Activated naive CD4-positive, alpha-beta T cell treated with anti-CD3 and anti-CD28 coated beads, Interleukin-2, amount 10 ng/mL, durations not matched to agents 7 days and 5 days (primary cell): ENCODE measurements at regions not wholly inside any gene's neighbourhood (a gene's known extent, or its start where the extent isn't known, plus 50 kb on each side); places are given as distances from the start of the nearest gene placed in this dataset.

Source experiments
- CTCF ChIA-PET: fragments of 350-600 bp; sonication (Branson Sonifier 250); formaldehyde crosslinking; loops from one replicate; lab custom pipeline; 2021; ENCODE audit warnings: antibody characterized with exemption; lab: Charles Lee
- DNase-seq: peaks from one replicate; pipeline ENCODE4 v3.0.0-alpha.2; 2020
- H3K27ac Mint-ChIP-seq: one replicate; pipeline ENCODE4 v1.8.0; 2021; ENCODE audit warnings: mild to moderate bottlenecking, moderate library complexity, mixed read lengths
- H3K27me3 Mint-ChIP-seq: one replicate; pipeline ENCODE4 v1.8.0; 2021; ENCODE audit warnings: mild to moderate bottlenecking, mixed read lengths
- H3K36me3 Mint-ChIP-seq: one replicate; pipeline ENCODE4 v1.8.0; 2021; ENCODE audit warnings: mixed read lengths
- H3K4me1 Mint-ChIP-seq: one replicate; pipeline ENCODE4 v1.8.0; 2021; ENCODE audit warnings: mixed read lengths
- H3K4me3 Mint-ChIP-seq: one replicate; pipeline ENCODE4 v1.8.0; 2021; ENCODE audit warnings: mild to moderate bottlenecking, moderate library complexity, mixed read lengths
- H3K9me3 Mint-ChIP-seq: one replicate; pipeline ENCODE4 v1.8.0; 2021; ENCODE audit warnings: mixed read lengths

DNA sequence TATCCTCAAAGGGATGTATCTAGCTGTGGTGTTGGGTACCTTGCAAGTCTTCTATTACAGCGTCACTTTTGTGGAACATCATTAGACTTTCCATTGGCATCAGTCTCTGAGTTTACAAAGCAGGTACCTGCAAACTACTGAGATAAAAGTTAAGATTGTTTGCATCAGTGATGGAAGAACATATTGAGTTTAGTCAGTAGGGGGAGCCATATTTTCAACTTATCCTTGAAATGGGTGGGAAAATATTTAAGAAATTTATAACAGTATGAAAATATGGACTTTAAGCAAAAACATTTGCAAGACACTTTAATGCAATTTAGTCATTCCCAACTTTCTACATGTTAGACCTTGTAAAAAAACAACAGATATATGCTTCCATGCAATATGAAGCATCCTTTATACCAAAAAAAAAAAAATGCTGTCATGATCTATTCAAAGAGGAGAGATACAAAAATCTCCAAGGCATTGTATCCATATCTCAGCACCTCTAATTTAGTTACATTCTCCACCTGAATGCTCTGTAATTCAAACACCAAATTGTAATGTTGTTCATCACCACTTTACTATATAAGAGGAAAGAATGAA lies 98.6 kb upstream of the ADAMTS19 start:
- H3K36me3 Mint-ChIP-seq: no peaks in the 10 kb centered on the region
- DNase-seq: no peak
- no peaks in the 10 kb centered on the region for H3K27me3 Mint-ChIP-seq
- CTCF ChIA-PET: no interaction called here
- H3K4me3 Mint-ChIP-seq: no peak overlapping the region
- H3K4me1 Mint-ChIP-seq: no peaks in the 10 kb centered on the region
- H3K9me3 Mint-ChIP-seq: no peaks in the 10 kb centered on the region
- no peak overlapping the region for H3K27ac Mint-ChIP-seq

- DNase-seq: no peak
- H3K4me3 Mint-ChIP-seq: no peak overlapping the region
- no peaks in the 10 kb centered on the region for H3K27me3 Mint-ChIP-seq
- CTCF ChIA-PET: no interaction called here
- no peak overlapping the region for H3K27ac Mint-ChIP-seq
- no peaks in the 10 kb centered on the region for H3K36me3 Mint-ChIP-seq
- no peaks in the 10 kb centered on the region for H3K9me3 Mint-ChIP-seq
- H3K4me1 Mint-ChIP-seq: no peaks in the 10 kb centered on the region
Observed at GRCh38 chr5:129362456-129362855, 97.6 kb upstream of the ADAMTS19 start.

DNA sequence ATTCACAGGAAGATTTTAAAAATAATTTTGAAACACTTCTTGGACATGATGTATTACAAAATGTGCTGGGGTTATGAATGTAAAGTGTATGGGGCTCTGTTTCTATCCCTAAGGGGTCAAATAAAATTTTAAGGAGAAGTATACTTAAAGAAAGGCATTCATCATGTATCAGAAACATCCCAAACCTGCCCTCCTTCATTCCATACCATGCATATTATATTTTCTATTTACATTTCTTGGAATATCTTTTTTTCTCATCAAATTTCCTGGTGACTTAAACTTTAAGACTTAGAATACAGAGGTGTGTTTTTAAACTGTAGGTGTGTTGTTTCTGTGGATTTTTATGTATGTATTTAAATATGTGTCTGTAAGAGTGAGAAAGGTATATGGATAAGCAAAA lies 96.1 kb upstream of the ADAMTS19 start:
- H3K27me3 Mint-ChIP-seq: no peaks in the 10 kb centered on the region
- H3K4me3 Mint-ChIP-seq: no peak overlapping the region
- no peaks in the 10 kb centered on the region for H3K4me1 Mint-ChIP-seq
- no peak for DNase-seq
- H3K36me3 Mint-ChIP-seq: no peaks in the 10 kb centered on the region
- no peak overlapping the region for H3K27ac Mint-ChIP-seq
- no peaks in the 10 kb centered on the region for H3K9me3 Mint-ChIP-seq
- CTCF ChIA-PET: no interaction called here

DNA sequence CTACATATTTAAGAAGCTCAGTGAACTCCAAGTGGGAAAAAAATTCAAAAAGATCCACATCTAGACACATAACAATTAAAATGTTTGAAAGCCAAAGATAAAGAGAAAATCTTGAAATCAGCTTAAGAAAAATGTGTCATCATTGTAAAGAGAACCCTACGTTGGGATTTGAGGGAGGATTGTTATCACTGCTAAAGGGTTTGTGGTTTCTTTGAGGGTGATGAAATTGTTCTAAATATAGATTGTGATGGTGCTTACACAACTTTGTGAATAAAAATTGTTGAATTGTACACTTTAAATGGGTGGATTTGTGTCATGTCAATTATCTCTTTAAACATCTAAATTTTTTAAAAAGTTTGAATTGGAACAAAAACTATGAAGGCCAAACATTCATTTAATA lies 92.2 kb upstream of the ADAMTS19 start:
- DNase-seq: no peak
- H3K27me3 Mint-ChIP-seq: no peaks in the 10 kb centered on the region
- H3K9me3 Mint-ChIP-seq: no peaks in the 10 kb centered on the region
- no peak overlapping the region for H3K27ac Mint-ChIP-seq
- CTCF ChIA-PET: no interaction called here
- no peaks in the 10 kb centered on the region for H3K4me1 Mint-ChIP-seq
- H3K4me3 Mint-ChIP-seq: no peak overlapping the region
- no peaks in the 10 kb centered on the region for H3K36me3 Mint-ChIP-seq

DNA sequence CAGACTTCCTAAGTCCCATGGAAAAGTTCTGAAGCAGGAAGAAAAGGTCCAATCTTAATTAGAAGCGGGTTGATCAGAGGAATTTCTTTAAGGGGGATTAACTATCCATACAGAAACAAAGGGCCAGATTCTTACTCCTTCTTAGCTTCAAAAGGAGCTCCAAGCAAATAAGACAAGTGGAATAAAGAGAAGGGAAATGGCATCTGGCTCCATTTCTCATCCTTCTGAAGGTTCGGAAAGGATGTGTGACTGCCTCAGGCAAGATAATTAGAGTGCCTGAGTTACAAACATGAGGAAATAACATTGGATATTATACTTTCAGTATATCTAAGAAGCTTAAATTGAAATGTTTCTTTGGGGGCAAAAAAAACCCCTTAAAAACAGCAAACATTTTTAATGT lies 88.1 kb upstream of the ADAMTS19 start:
- CTCF ChIA-PET: interaction anchor here (0.7 kb wide), 1 partner anchor 250 kb away, joined by 3 read pairs; no protein-coding TSS in a partner anchor
- no peaks in the 10 kb centered on the region for H3K9me3 Mint-ChIP-seq
- H3K27ac Mint-ChIP-seq: no peak overlapping the region
- H3K4me3 Mint-ChIP-seq: no peak overlapping the region
- H3K4me1 Mint-ChIP-seq: no peaks in the 10 kb centered on the region
- no peak for DNase-seq
- H3K36me3 Mint-ChIP-seq: no peaks in the 10 kb centered on the region
- no peaks in the 10 kb centered on the region for H3K27me3 Mint-ChIP-seq

DNA sequence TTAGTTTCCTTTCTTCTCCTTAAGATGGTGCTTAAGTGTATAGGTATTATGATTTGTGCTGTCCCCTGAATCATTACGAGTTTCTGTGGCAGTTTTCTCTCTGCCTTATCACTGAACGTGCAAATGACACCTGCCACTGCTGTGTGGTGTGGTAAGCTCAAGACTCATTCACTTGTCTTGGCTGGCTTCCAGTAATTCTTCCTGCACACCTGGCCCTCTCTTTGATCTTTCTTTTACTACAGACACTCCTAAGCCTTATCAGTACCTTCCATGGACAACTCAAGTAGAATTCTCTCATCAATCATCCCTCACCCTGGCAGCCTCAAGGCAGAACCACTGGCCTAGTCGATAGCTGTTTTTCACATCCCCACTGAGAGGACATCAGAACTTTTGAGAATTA lies 82.6 kb upstream of the ADAMTS19 start:
- Mint-ChIP-seq H3K27ac (no peak overlapping the region), H3K4me1 (no peaks in the 10 kb centered on the region), H3K9me3 (no peaks in the 10 kb centered on the region), H3K36me3 (no peaks in the 10 kb centered on the region), H3K4me3 (no peak overlapping the region), H3K27me3 (no peaks in the 10 kb centered on the region)
- DNase-seq: no peak
- CTCF ChIA-PET: no interaction called here

GRCh38 chr5:129378961-129379360 lies 81.1 kb upstream of the ADAMTS19 start:
- H3K27me3 Mint-ChIP-seq: no peaks in the 10 kb centered on the region
- CTCF ChIA-PET: no interaction called here
- H3K4me1 Mint-ChIP-seq: no peaks in the 10 kb centered on the region
- H3K27ac Mint-ChIP-seq: no peak overlapping the region
- no peaks in the 10 kb centered on the region for H3K9me3 Mint-ChIP-seq
- DNase-seq: no peak
- no peaks in the 10 kb centered on the region for H3K36me3 Mint-ChIP-seq
- no peak overlapping the region for H3K4me3 Mint-ChIP-seq

DNA sequence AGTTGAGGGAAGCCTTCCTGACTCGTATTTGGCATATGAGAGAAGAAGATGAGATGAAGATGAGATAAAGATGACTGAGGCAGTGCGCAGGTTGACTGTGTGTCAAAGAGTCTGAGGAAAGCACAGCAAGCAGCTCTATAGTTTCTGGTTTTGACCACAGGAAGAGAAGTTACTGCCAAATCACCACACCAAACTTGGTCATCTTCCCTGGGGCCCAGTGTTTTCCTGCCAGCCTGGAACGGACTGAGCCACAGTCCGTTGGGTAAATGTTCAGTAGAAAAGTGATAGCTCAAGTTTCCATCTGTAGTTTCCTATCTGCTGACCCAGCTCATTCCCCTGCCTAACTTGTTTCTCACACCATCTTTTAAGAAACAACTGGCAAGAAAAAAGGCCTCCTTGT lies 80.7 kb upstream of the ADAMTS19 start:
- H3K9me3 Mint-ChIP-seq: no peaks in the 10 kb centered on the region
- CTCF ChIA-PET: no interaction called here
- H3K27ac Mint-ChIP-seq: no peak overlapping the region

GRCh38 chr5:129382921-129383672 lies 77.0 kb upstream of the ADAMTS19 start:
- Mint-ChIP-seq H3K27me3 (no peaks in the 10 kb centered on the region), H3K4me3 (no peak overlapping the region), H3K4me1 (no peaks in the 10 kb centered on the region), H3K27ac (no peak overlapping the region), H3K9me3 (peaks cover 3% of the 10 kb centered on the region), H3K36me3 (no peaks in the 10 kb centered on the region)
- CTCF ChIA-PET: no interaction called here
- DNase-seq: no peak

More for the DNA sequence above, 80.7 kb upstream of the ADAMTS19 start:
- Mint-ChIP-seq H3K27me3 (no peaks in the 10 kb centered on the region), H3K4me3 (no peak overlapping the region), H3K4me1 (no peaks in the 10 kb centered on the region), H3K36me3 (no peaks in the 10 kb centered on the region)
- no peak for DNase-seq

DNA sequence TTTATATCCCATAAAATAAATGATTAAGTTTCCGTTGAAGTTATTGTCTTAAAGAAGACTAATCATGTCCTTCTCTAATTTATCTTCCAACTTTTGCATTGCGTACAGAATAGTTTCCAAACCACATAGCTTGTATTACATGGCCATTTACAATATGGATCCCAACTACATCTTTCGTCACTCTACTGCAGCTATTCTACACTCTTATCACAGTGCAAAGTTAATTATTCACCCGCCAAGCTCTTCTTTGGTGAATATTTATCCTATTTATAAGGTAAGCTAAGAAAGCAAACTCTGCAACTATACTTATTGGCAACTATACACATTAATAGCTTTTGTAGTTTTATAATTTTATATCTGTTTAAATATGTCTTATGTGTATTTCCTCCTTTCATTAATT lies 75.9 kb upstream of the ADAMTS19 start:
- no peaks in the 10 kb centered on the region for H3K36me3 Mint-ChIP-seq
- no peak for DNase-seq
- peaks cover 3% of the 10 kb centered on the region for H3K9me3 Mint-ChIP-seq
- no peak overlapping the region for H3K27ac Mint-ChIP-seq
- no peak overlapping the region for H3K4me3 Mint-ChIP-seq
- CTCF ChIA-PET: no interaction called here
- H3K27me3 Mint-ChIP-seq: no peaks in the 10 kb centered on the region
- H3K4me1 Mint-ChIP-seq: no peaks in the 10 kb centered on the region

GRCh38 chr5:129384736-129385135 lies 75.4 kb upstream of the ADAMTS19 start:
- no peaks in the 10 kb centered on the region for H3K4me1 Mint-ChIP-seq
- no peak overlapping the region for H3K4me3 Mint-ChIP-seq
- peaks cover 3% of the 10 kb centered on the region for H3K9me3 Mint-ChIP-seq
- H3K27me3 Mint-ChIP-seq: no peaks in the 10 kb centered on the region
- CTCF ChIA-PET: no interaction called here
- no peak overlapping the region for H3K27ac Mint-ChIP-seq
- no peak for DNase-seq
- H3K36me3 Mint-ChIP-seq: no peaks in the 10 kb centered on the region

DNA sequence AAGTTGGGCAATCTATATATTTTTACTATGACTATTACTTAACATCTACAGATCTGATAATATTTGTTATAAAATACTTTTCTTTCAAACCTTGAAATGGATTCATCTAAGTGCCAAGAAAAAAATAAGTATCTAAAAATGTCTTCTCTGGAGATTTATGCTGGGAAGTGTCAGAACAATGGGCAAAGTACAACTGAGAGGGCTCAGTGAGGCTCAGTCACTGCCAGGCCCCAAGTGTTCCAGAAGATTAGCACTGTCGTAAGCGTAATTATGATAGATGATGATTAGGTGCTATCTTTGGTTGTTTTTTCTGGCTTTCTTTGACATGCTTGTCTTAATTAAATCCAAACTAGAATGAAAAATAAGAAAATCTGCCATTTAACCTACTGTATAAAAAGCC lies 72.2 kb upstream of the ADAMTS19 start:
- H3K27me3 Mint-ChIP-seq: no peaks in the 10 kb centered on the region
- CTCF ChIA-PET: no interaction called here
- no peak for DNase-seq
- no peaks in the 10 kb centered on the region for H3K36me3 Mint-ChIP-seq
- peaks cover 3% of the 10 kb centered on the region for H3K9me3 Mint-ChIP-seq
- no peak overlapping the region for H3K4me3 Mint-ChIP-seq
- no peak overlapping the region for H3K27ac Mint-ChIP-seq
- H3K4me1 Mint-ChIP-seq: no peaks in the 10 kb centered on the region

- no peaks in the 10 kb centered on the region for H3K27me3 Mint-ChIP-seq
- CTCF ChIA-PET: no interaction called here
- no peak for DNase-seq
Observed at GRCh38 chr5:129392681-129393080, 67.4 kb upstream of the ADAMTS19 start.

GRCh38 chr5:129395247-129395646 lies 64.9 kb upstream of the ADAMTS19 start:
- H3K27me3 Mint-ChIP-seq: no peaks in the 10 kb centered on the region
- no peak overlapping the region for H3K27ac Mint-ChIP-seq
- no peaks in the 10 kb centered on the region for H3K36me3 Mint-ChIP-seq
- CTCF ChIA-PET: no interaction called here
- no peak overlapping the region for H3K4me3 Mint-ChIP-seq
- no peak for DNase-seq
- H3K9me3 Mint-ChIP-seq: peaks cover 11% of the 10 kb centered on the region
- H3K4me1 Mint-ChIP-seq: no peaks in the 10 kb centered on the region

More at GRCh38 chr5:129392681-129393080, 67.4 kb upstream of the ADAMTS19 start:
- Mint-ChIP-seq H3K4me1 (no peaks in the 10 kb centered on the region), H3K9me3 (peaks cover 11% of the 10 kb centered on the region), H3K4me3 (no peak overlapping the region), H3K36me3 (no peaks in the 10 kb centered on the region), H3K27ac (no peak overlapping the region)

GRCh38 chr5:129398026-129398678 lies 61.9 kb upstream of the ADAMTS19 start:
- H3K4me3 Mint-ChIP-seq: no peak overlapping the region
- H3K27me3 Mint-ChIP-seq: no peaks in the 10 kb centered on the region
- no peaks in the 10 kb centered on the region for H3K36me3 Mint-ChIP-seq
- no peaks in the 10 kb centered on the region for H3K4me1 Mint-ChIP-seq
- peaks cover 11% of the 10 kb centered on the region for H3K9me3 Mint-ChIP-seq
- no peak for DNase-seq
- no peak overlapping the region for H3K27ac Mint-ChIP-seq
- CTCF ChIA-PET: no interaction called here
